NCI-H1092 treated with DMSO at 0.1 percent for 48 hours (cell line): ENCODE measurements at regions not wholly inside any gene's neighbourhood (a gene's known extent, or its start where the extent isn't known, plus 50 kb on each side); places are given as distances from the start of the nearest gene placed in this dataset.
A peak's percentile ranks its signal among the peaks of the same experiment; 100 is the strongest.

Experiments used
- DNase-seq: peaks from one replicate; lab custom pipeline; 2025; lab: John Stamatoyannopoulos, UW

GRCh38 chr22:47594836-47595521 is 832.5 kb downstream of the TBC1D22A start:
- DNase-seq: no peak

GRCh38 chr22:47593911-47594311 is 831.5 kb downstream of the TBC1D22A start:
- no peak for DNase-seq

- no peak for DNase-seq
Observed at GRCh38 chr22:47593291-47593690, 830.8 kb downstream of the TBC1D22A start.

- DNase-seq: no peak
Observed at GRCh38 chr22:47592791-47593190, 830.3 kb downstream of the TBC1D22A start.

- DNase-seq: no peak
Observed at GRCh38 chr22:47591709-47592108, 829.3 kb downstream of the TBC1D22A start.

GRCh38 chr22:47591016-47591415 is 828.6 kb downstream of the TBC1D22A start:
- no peak for DNase-seq

GRCh38 chr22:47589271-47590250 is 827.1 kb downstream of the TBC1D22A start:
- DNase-seq: no peak

- no peak for DNase-seq
Observed at GRCh38 chr22:47588578-47588960, 826.1 kb downstream of the TBC1D22A start.

GRCh38 chr22:47587861-47588577 is 825.6 kb downstream of the TBC1D22A start:
- DNase-seq: no peak

GRCh38 chr22:47587361-47587760 is 824.9 kb downstream of the TBC1D22A start:
- no peak for DNase-seq

- DNase-seq: no peak
Observed at GRCh38 chr22:47586946-47587345, 824.5 kb downstream of the TBC1D22A start.

- no peak for DNase-seq
Observed at GRCh38 chr22:47586038-47586437, 823.6 kb downstream of the TBC1D22A start.

GRCh38 chr22:47583959-47584562 is 821.6 kb downstream of the TBC1D22A start:
- no peak for DNase-seq

- DNase-seq: no peak
Observed at GRCh38 chr22:47582067-47582466, 819.6 kb downstream of the TBC1D22A start.

GRCh38 chr22:47580121-47580520 is 817.7 kb downstream of the TBC1D22A start:
- DNase-seq: no peak

GRCh38 chr22:47576908-47577307 is 814.5 kb downstream of the TBC1D22A start:
- DNase-seq: no peak

- DNase-seq: peak; percentile 4
Observed at GRCh38 chr22:47575291-47575690, 812.8 kb downstream of the TBC1D22A start.

- DNase-seq: no peak
Observed at GRCh38 chr22:47574556-47574955, 812.1 kb downstream of the TBC1D22A start.

- no peak for DNase-seq
Observed at GRCh38 chr22:47573141-47573540, 810.7 kb downstream of the TBC1D22A start.

- DNase-seq: no peak
Observed at GRCh38 chr22:47572443-47572842, 810.0 kb downstream of the TBC1D22A start.

- DNase-seq: no peak
Observed at GRCh38 chr22:47571616-47572015, 809.2 kb downstream of the TBC1D22A start.

GRCh38 chr22:47570851-47571250 is 808.4 kb downstream of the TBC1D22A start:
- DNase-seq: no peak
